Loucy (cell line): ENCODE measurements at regions not wholly inside any gene's neighbourhood (a gene's known extent, or its start where the extent isn't known, plus 50 kb on each side); places are given as distances from the start of the nearest gene placed in this dataset.

Source experiments
- H2AFZ ChIP-seq: fragments of 200-600 bp; sonication (generic); 2 replicates; pipeline ENCODE4 v1.6.0; 2016; ENCODE audit warnings: antibody characterized with exemption, mild to moderate bottlenecking, low read length, moderate library complexity
- H3F3A ChIP-seq: fragments of 200-600 bp; 2 replicates; pipeline ENCODE4 v1.6.0; 2016; ENCODE audit warnings: antibody characterized with exemption, low read depth, mild to moderate bottlenecking
- H3K27me3 ChIP-seq: fragments of 200-600 bp; sonication (generic); 2 replicates; pipeline ENCODE4 v1.6.1; 2014; ENCODE audit warnings: low read length, mild to moderate bottlenecking; ENCODE audit not compliant: insufficient read depth, poor library complexity, severe bottlenecking
- H3K36me3 ChIP-seq: fragments of 200-600 bp; sonication (generic); 2 replicates; pipeline ENCODE4 v1.6.1; 2016; ENCODE audit warnings: low read length; ENCODE audit not compliant: insufficient read depth
- H3K4me1 ChIP-seq: fragments of 200-600 bp; sonication (generic); 2 replicates; pipeline ENCODE4 v1.5.1; 2014; ENCODE audit warnings: low read length, mild to moderate bottlenecking; ENCODE audit not compliant: insufficient read depth, poor library complexity, severe bottlenecking
- H3K4me2 ChIP-seq: fragments of 200-600 bp; sonication (generic); 2 replicates; pipeline ENCODE4 v1.6.0; 2014; ENCODE audit warnings: antibody characterized with exemption, low read length, low read depth, mild to moderate bottlenecking; ENCODE audit not compliant: poor library complexity, severe bottlenecking
- H3K4me3 ChIP-seq: fragments of 200-600 bp; sonication (generic); 2 replicates; pipeline ENCODE4 v1.5.1; 2014; ENCODE audit warnings: low read length, mild to moderate bottlenecking, mixed read lengths; ENCODE audit not compliant: poor library complexity, severe bottlenecking
- H3K79me2 ChIP-seq: fragments of 200-600 bp; sonication (generic); 2 replicates; pipeline ENCODE4 v1.6.1; 2014; ENCODE audit warnings: low read length; ENCODE audit not compliant: insufficient read depth
- H3K9ac ChIP-seq: fragments of 200-600 bp; sonication (generic); 2 replicates; pipeline ENCODE4 v1.6.0; 2014; ENCODE audit warnings: mild to moderate bottlenecking, low read depth, low read length, moderate library complexity; ENCODE audit not compliant: poor library complexity, severe bottlenecking
- H3K9me2 ChIP-seq: fragments of 200-600 bp; sonication (generic); replicated peaks from 2 replicates; pipeline ENCODE4 v1.6.1; 2016; ENCODE audit warnings: low read depth, low read length, mixed read lengths
- H3K9me3 ChIP-seq: fragments of 200-600 bp; sonication (generic); 2 replicates; pipeline ENCODE4 v1.6.1; 2014; ENCODE audit warnings: mild to moderate bottlenecking, antibody characterized with exemption, low read length, low read depth; ENCODE audit not compliant: insufficient read depth
- H4K20me1 ChIP-seq: fragments of 200-600 bp; sonication (generic); 2 replicates; pipeline ENCODE4 v1.6.0; 2014; ENCODE audit warnings: antibody characterized with exemption, low read length, mild to moderate bottlenecking; ENCODE audit not compliant: insufficient read depth, poor library complexity, severe bottlenecking
- CTCF ChIP-seq: fragments of 200-600 bp; sonication (generic); conservative IDR thresholded peaks from 2 replicates; pipeline ENCODE4 v1.5.1; 2014; ENCODE audit warnings: mild to moderate bottlenecking, antibody characterized with exemption, low read length
- EZH2phosphoT487 ChIP-seq: fragments of 200-600 bp; IDR thresholded peaks from 2 replicates; pipeline ENCODE4 v1.6.1; 2018; ENCODE audit warnings: antibody characterized with exemption, mild to moderate bottlenecking, moderate library complexity, borderline replicate concordance

- no peaks in the 10 kb centered on the region for H3K4me1 ChIP-seq
- TF ChIP-seq EZH2phosphoT487 (no peak), CTCF (no peak)
- no peaks in the 10 kb centered on the region for H3K79me2 ChIP-seq
- no peak overlapping the region for H3K4me2 ChIP-seq
- H3K9me2 ChIP-seq: no peaks in the 10 kb centered on the region
- no peaks in the 10 kb centered on the region for H3K27me3 ChIP-seq
- no peak overlapping the region for H2AFZ ChIP-seq
- H3K9me3 ChIP-seq: no peaks in the 10 kb centered on the region
- H3F3A ChIP-seq: no peaks in the 10 kb centered on the region
- no peak overlapping the region for H3K9ac ChIP-seq
- no peaks in the 10 kb centered on the region for H4K20me1 ChIP-seq
- no peak overlapping the region for H3K4me3 ChIP-seq
- H3K36me3 ChIP-seq: no peaks in the 10 kb centered on the region
These were observed 481.9 kb downstream of the ARL4A start for GRCh38 chr7:13169356-13169755.

GRCh38 chr7:13174991-13175390, 487.6 kb downstream of the ARL4A start:
- TF ChIP-seq EZH2phosphoT487 (no peak), CTCF (no peak)
- Histone ChIP-seq H3K4me3 (no peak overlapping the region), H3K9me2 (no peaks in the 10 kb centered on the region), H3K36me3 (no peaks in the 10 kb centered on the region), H4K20me1 (no peaks in the 10 kb centered on the region), H3K4me1 (no peaks in the 10 kb centered on the region), H3K4me2 (no peak overlapping the region), H3K79me2 (no peaks in the 10 kb centered on the region), H3K9ac (no peak overlapping the region), H3K9me3 (no peaks in the 10 kb centered on the region), H3K27me3 (no peaks in the 10 kb centered on the region), H3F3A (no peaks in the 10 kb centered on the region), H2AFZ (no peak overlapping the region)

GRCh38 chr7:13179011-13179582, 491.7 kb downstream of the ARL4A start:
- no peaks in the 10 kb centered on the region for H3K9me2 ChIP-seq

More at GRCh38 chr7:13179011-13179582, 491.7 kb downstream of the ARL4A start:
- no peak overlapping the region for H2AFZ ChIP-seq
- no peaks in the 10 kb centered on the region for H3K27me3 ChIP-seq
- TF ChIP-seq CTCF: no peak
- no peak for TF ChIP-seq EZH2phosphoT487
- H3K79me2 ChIP-seq: no peaks in the 10 kb centered on the region
- no peak overlapping the region for H3K4me3 ChIP-seq
- no peaks in the 10 kb centered on the region for H3K9me3 ChIP-seq
- H3K36me3 ChIP-seq: no peaks in the 10 kb centered on the region
- H3K9ac ChIP-seq: no peak overlapping the region
- no peaks in the 10 kb centered on the region for H3F3A ChIP-seq
- H3K4me2 ChIP-seq: no peak overlapping the region
- no peaks in the 10 kb centered on the region for H4K20me1 ChIP-seq
- H3K4me1 ChIP-seq: no peaks in the 10 kb centered on the region
